Stomach (tissue), 4 donors: ENCODE measurements at regions not wholly inside any gene's neighbourhood (a gene's known extent, or its start where the extent isn't known, plus 50 kb on each side); places are given as distances from the start of the nearest gene placed in this dataset.

Source experiments
- CTCF ChIP-seq, 7 experiments: fragments of 450-650 bp in 4 of 7; fragments of 200-600 bp in 3 of 7; sonication (generic) in 3 of 7; IDR thresholded peaks; one replicate each; pipeline ENCODE4 v1.5.1; 2016 to 2019; ENCODE audit warnings: antibody characterized with exemption in 7 of 7, control low read depth in 2 of 7, mild to moderate bottlenecking in 1 of 7
- EP300 ChIP-seq: sonication (generic); formaldehyde crosslinking; IDR thresholded peaks from one replicate; pipeline ENCODE4 v1.6.1; 2017; ENCODE audit warnings: antibody characterized with exemption
- POLR2A ChIP-seq, 4 donors: fragments of 450-650 bp; IDR thresholded peaks; one replicate each; pipeline ENCODE4 v1.6.1; 2016; ENCODE audit warnings: antibody characterized with exemption in 4 of 4, control low read depth in 2 of 4, mild to moderate bottlenecking in 1 of 4, moderate library complexity in 1 of 4
- POLR2AphosphoS5 ChIP-seq, 3 donors: sonication (generic); formaldehyde crosslinking; IDR thresholded peaks; one replicate each; pipeline ENCODE4 v1.6.1; 2016; ENCODE audit warnings: antibody characterized with exemption in 3 of 3

GRCh38 chr17:72386619-72387237 lies 265.9 kb downstream of the SOX9 start:
- TF ChIP-seq POLR2A (IDR thresholded peaks at IDR 0.05) = no peak
- TF ChIP-seq CTCF (IDR thresholded peaks at IDR 0.05) = no peak
- TF ChIP-seq POLR2AphosphoS5 (IDR thresholded peaks at IDR 0.05) = no peak
- TF ChIP-seq EP300 = no peak
